HG03558 (cell line): ENCODE measurements at regions not wholly inside any gene's neighbourhood (a gene's known extent, or its start where the extent isn't known, plus 50 kb on each side); places are given as distances from the start of the nearest gene placed in this dataset.

Experiments
- ATAC-seq: cut with Tn5 transposase; IDR thresholded peaks from one replicate; pipeline ENCODE4 v1.9.1; 2021; ENCODE audit warnings: moderate number of reproducible peaks; ENCODE audit not compliant: unreplicated experiment; ENCODE audit errors: extremely low read depth

DNA sequence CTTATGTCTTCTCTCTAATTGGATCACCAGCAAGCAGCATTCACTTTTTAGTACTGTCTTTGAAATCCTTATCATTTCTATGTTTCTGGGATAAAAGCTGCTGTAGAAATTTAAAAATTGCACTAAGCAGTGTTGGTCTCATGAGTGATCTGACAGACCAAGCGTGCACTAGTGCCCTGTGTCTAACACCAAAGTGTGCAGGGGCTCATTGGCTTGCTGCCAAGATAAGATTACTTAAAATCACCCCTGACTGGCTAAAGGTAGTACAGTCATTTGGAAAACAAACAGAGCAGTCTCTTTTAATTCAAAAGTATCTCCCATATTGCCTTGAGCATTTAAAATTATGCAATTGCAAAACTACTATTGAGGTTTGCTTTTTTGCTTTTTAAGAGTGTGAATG lies 304.6 kb downstream of the ARAP2 start:
- no peak for ATAC-seq

- ATAC-seq, result no peak
These were observed 302.2 kb downstream of the ARAP2 start for GRCh38 chr4:35942092-35942491.

DNA sequence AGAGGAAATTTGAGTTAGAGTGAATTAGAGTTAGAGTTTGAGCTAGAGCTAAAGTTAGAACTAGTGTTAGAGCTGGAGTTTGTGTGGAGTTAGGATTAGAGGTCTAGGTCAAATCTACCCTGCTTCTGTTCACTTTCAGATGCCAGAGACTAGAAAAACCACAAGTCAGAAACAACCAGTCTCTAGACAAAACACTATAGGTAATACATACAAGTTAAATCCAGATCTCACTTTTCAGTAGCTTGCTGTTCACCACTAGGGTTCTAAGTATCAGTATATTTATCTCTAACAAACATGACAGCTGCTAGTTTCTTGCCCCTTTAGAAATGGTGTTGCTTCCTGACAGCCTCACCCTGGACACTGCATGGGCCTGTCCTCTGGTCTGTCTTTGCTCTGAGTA lies 300.7 kb downstream of the ARAP2 start:
- ATAC-seq, result no peak

GRCh38 chr4:35948171-35948570 lies 296.1 kb downstream of the ARAP2 start:
- no peak for ATAC-seq

- ATAC-seq, result no peak
These were observed 293.9 kb downstream of the ARAP2 start for GRCh38 chr4:35950442-35950841.

DNA sequence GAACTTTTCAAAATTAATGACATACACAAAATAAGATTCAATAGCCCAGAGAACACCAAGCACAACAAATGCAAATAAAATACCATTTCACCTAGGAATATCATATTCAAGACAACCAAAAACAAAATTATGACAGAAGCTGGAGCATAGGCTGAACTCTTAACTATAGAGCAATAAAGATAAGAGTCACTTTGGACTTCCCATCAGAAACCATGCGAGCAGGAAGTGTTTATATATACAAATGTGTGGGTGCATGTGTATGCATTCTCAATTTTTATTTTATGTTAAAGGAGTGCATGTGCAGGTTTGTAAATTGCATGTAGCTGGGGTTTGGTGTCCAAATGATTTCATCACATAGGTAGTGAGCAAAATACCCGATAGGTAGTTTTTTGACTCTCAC lies 291.6 kb downstream of the ARAP2 start:
- ATAC-seq, result no peak

- ATAC-seq, result no peak
These were observed 280.9 kb downstream of the ARAP2 start for GRCh38 chr4:35963383-35963782.

DNA sequence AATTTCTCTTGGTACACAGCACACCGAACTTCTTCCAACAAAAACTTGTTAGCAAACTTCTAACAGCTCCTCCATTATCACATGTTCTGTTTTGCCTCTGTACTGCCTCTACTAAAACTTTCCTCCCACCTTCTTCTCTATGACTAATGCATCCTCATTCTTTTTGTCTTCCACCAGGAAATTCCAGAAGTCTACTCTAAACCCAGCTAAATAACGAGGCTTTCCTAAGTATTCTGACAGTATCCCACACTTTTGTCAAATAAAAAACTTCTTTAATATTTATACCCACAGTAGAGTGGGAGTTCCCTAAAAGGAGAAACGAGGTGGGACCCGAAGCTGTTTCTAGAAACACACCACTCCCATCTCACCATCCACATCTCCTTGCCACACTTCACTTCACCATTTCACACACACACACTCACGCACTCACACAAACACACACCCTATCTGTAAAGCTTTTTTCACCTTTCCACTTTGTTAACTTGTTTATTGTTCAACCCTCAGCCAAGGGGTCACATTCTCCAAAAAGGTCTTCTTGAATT lies 280.3 kb downstream of the ARAP2 start:
- ATAC-seq, result no peak

DNA sequence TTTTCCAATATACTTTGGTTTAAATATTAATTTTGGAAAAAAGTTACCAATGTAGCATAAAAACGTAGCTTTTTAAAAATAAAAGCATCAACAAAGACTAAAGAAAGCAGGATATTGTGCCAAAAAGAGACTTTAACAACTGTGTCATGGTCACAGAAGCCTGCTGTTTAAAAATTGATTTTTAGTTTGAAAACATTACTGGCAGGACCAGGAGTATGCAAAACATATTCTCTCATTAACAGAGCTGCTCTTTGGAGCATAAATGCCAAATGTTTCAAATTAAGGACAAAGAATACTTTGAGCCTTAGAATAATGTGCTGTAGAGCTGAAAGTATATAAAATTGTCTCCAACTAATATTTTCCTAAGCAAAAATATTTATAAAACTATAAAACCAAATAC lies 279.0 kb downstream of the ARAP2 start:
- ATAC-seq, result peak; percentile 43

DNA sequence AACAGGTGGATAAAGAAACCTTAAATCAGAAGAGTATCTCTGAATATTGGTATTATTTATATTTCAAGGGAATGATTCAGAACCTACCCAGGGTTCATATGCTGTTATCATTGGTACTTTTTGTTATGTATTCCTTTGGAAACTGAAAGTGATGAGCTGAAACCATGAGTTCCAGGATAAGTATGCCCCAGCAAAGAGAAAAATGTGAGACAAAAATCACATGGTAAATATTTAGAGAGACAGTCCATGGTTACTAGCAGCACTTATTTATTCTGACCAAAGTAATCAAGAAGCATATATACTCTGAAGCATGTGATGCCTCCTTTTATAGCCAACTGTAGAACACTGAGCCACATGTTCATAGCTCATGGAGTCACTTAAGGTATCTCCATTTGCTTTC lies 277.7 kb downstream of the ARAP2 start:
- no peak for ATAC-seq

GRCh38 chr4:35970366-35970960 lies 273.9 kb downstream of the ARAP2 start:
- ATAC-seq, result peak; percentile 32

DNA sequence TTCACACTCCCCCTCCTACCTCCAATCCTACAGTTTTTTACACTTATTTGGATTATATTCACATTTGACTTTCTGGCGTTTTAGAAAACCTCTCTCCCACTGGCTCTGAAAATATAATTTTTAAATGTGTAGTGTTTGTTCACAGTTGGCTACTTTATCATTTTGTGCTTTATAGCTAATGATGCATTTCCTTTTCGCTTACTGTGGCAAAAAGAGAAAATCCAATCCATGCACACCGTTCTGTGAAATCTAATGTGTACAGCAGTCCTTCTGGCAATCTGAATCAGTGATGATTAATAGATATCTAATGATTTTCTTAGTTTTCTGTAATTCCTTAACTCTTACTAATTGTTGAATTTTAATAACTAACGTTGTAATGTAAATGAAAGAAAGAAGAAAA lies 271.5 kb downstream of the ARAP2 start:
- ATAC-seq, result no peak

DNA sequence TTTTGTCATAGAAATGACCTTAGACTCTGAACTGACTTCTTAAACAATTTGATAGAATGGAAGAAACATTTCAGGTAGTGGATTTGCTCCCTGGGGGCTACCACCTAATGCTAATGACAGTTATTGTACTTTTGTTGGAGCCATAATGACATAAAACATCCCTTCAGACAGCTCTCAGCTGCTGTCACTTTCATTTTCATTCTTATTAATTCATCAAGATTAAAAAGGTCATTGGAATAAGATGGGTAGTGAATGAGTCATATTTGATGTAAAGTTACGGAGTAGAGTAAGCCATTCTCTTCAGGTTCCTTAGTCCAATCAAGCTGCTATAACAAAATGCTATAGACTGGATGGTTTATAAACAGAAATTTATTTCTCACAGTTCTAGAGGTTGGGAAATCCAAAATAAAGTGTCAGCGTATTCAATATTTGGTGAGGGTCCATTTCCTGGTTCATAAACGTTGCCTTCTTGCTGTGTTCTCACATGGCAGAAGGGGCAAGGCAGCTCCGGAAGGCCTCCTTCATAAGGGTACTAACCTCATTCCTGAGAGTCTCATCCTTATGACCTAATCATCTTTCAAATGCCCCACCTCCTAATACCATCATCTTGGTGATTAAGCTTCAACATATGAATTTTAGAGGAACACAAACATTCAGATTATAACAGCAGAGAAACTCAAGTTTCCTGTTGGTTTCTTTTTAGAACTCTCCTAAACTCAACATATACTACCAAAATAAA lies 268.5 kb downstream of the ARAP2 start:
- ATAC-seq, result peak; percentile 42

DNA sequence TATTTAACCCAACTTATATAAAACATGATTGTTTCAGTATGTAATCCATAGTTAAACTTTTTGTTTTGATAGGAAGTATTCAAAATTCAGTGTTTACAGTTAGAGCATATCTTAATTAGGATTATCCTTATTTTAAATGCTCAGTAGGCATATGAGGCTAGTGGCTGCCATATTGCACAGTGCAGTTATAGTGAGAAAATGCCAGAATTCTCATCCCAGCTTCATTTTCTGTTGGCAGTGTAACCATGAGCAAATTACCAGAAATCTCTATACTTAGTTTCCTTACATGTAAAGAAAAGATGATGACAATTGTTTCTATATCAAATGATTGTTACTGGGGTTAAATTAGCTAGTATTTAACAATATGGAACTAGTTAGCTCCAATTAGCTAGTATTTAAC lies 265.8 kb downstream of the ARAP2 start:
- no peak for ATAC-seq

- ATAC-seq, result no peak
These were observed 262.0 kb downstream of the ARAP2 start for GRCh38 chr4:35982318-35982717.

DNA sequence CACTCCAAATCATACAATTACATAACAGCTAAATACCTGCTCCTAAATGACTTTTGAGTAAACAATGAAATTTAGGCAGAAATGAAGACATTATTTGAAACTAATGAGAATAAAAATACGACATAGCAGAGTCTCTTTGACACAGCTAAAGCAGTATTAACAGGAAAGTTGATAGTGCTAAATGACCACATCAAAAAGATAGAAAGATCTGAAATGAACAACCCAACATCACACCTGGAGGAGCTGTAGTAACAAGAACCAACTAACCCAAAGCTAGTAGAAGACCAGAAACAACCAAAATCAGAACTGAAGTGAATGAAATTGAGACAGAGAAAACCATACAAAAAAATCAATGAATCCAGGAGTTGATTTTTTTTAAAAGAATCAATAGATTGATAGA lies 257.8 kb downstream of the ARAP2 start:
- ATAC-seq, result no peak

- ATAC-seq, result no peak
These were observed 250.7 kb downstream of the ARAP2 start for GRCh38 chr4:35993606-35994005.

DNA sequence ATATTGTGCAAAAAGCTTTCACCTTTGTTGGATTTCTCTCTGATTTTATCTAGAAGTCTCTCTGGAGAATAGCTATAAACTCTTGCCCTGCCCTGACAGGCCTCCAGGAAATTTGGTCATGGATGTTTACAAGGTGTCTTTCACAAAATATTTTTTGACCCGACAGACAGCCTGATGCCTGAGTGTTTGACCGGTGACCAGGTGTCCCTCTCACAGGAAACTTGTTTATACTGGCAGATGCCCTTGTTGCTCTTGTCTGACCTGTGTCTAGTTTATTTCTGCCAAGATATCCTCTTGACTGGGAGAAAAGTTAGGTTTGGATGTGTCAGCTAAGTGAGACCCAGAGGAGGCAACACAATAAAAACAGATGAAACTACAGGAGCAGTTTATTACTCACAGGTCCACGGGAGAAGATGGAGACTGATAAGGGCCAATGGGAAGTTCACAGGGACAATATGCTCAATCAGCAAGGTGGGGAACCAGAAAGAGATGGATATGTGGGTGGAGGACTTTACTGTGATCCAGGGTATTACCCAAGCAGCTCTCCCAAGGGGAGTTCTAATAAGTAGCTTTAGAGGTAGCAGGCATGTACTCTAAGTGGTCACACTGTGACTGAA lies 243.3 kb downstream of the ARAP2 start:
- ATAC-seq, result no peak

GRCh38 chr4:36003051-36003450 lies 241.3 kb downstream of the ARAP2 start:
- no peak for ATAC-seq

DNA sequence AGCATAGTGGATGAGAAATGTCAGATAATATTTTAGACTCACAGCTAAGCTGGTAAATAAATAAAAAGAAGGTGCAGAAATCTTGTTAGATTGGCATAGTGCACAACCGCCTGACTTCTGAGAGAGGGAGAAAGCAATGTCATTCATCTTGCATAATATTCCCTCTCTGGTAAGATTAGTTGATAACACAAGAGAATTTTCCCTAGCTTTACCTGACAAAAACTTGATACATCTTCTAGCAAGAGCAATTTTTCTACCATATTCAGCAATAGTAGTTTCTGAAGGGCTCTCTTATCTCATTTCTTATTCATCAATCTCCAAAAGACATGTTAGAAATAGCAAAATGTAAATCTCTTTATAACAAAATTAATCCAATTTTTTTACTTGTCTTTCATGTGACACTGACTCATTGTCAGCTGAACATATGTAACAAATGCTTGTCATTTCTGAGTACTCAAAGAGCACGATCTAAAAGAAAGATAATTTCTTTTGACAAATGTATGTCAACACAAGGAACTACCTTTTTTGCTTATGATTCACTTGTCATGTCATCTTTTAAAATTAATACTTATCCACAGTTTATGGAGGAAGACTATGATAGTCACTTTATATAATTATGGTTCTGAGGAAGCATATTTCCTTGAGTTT lies 240.0 kb downstream of the ARAP2 start:
- ATAC-seq, result no peak

DNA sequence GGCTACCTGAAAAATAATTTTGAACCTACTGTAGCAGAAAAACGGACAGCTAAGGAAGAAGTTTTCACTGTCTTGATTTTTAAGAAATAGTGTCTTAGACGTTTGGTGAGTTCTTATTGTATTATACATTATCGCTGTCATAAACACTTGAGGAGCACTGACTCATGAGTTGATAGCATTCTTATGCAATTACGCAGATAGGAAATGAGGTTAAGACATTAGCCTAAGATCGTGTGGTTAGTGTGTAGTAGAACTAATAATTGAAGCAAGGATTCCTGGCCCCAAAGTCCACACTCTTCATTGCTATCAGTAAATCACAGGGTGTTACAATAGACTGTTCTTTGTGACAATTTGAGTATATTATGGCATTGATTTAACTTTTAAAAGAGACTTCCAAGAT lies 238.1 kb downstream of the ARAP2 start:
- ATAC-seq, result no peak
